HG02970 (cell line): ENCODE measurements at regions not wholly inside any gene's neighbourhood (a gene's known extent, or its start where the extent isn't known, plus 50 kb on each side); places are given as distances from the start of the nearest gene placed in this dataset.

Experiments
- ATAC-seq: cut with Tn5 transposase; IDR thresholded peaks from one replicate; pipeline ENCODE4 v1.9.1; 2021; ENCODE audit warnings: mild to moderate bottlenecking, moderate library complexity, moderate number of reproducible peaks; ENCODE audit not compliant: unreplicated experiment, low FRiP score

GRCh38 chr10:3528271-3528670, 256.7 kb downstream of the KLF6 start:
- no peak for ATAC-seq

DNA sequence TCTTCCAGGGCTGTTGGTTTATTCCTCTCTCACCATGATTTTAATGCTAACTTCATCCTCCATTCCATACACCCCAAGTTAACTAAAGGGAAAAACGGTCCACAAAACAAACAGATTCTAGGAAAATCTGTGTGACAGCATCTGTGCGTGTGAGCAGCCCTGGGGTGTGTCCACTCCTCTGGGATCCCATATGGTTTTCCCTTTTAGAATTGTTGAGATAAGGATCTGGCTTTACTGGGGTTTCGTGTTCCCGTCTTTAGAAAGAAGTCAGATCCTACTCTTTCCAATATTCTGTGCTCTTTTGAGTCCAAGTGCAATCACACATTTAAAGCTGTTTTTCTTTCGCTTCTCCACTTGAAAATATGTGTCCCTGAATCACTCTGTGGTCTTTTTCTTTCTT, 257.1 kb downstream of the KLF6 start:
- no peak for ATAC-seq

DNA sequence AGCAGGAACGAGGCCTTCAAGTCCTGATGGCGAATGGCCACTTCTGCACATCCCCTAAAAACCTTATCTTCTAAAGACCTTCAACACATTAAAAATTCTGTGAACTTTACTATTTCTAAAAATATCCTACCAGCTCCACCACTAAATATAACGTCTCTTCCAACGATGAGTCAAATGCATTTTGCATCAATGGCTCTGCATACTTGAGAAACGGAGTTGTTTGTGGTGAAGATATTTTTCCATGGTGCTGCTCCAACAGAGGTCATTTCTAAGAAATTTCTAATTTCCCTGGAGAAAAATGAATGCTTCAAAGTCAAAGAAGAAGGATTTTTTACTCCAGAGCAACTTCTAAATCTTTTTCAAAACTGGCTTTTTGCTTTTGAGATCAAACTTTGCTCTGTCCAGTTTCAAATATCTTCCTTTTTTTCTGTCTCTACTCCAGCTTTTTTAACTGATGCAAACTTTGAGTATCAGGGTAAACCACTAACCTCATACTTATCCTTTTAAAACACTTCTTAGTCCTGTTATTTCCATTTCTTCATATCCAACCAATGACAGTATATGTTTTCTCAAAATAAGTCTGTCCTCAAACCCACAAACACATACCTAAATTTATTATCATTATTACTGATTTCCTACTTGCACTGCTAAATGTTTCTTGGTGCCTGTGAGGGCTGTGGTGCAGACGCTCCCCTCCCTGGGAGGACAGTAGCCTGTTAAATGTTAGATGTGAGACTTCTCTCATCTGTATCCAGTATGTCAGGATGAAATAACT, 258.1 kb downstream of the KLF6 start:
- ATAC-seq: no peak

- no peak for ATAC-seq
These were observed 259.1 kb downstream of the KLF6 start for GRCh38 chr10:3525832-3526449.

DNA sequence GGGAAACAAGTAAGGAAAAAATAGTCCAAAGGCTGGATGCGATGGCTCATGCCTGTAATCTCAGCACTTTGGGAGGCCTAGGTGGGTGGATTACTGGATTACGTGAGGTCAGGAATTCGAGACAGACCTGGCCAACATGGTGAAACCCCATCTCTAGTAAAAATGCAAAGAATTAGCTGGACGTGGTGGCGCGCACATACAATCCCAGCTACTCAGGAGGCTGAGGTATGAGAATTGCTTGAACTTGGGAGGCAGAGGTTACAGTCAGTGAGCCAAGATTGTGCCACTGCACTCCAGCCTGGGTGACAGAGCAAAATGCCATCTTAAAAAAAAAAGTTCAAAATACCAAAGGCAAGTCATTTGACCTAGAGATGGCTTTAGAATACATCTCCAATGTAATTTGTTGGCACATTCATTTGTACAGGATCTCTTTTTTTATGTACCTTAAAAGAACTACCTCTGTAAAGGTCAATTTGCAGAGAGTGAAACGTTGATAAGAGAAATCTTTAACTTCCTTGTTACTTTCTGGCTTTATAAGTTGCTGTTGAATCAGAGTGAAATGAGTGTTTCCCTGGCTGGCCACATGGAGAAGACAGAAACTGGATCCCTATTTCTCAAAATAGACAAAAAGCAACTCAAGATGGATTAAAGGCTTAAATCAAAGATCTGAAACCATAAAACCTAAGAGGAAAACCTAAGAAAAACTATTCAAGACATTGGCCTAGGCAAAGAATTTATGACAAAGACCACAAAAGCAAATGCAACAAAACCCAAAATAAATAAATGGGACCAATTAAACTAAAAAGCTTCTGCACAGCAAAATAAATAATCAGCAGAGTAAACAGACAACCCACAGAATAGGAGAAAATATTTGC, 260.7 kb downstream of the KLF6 start:
- ATAC-seq: no peak

GRCh38 chr10:3523309-3524050, 261.5 kb downstream of the KLF6 start:
- ATAC-seq: no peak

DNA sequence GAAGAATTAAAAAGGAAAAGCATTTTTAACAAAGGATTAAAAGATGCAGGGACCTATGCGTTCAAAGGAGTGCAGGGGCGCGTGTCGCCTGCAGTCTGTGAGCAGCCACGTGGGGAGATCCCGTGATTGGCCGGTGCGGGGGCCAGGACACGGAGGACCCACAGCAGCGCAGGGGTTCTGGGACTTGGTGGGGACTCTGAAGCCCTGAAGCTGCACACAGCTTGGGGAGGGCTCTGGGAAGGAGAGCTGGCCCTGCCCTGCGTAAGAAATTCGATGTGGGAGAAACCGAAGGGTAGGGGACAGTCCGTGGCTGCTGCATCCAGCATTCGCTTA, 268.1 kb downstream of the KLF6 start:
- ATAC-seq: no peak

DNA sequence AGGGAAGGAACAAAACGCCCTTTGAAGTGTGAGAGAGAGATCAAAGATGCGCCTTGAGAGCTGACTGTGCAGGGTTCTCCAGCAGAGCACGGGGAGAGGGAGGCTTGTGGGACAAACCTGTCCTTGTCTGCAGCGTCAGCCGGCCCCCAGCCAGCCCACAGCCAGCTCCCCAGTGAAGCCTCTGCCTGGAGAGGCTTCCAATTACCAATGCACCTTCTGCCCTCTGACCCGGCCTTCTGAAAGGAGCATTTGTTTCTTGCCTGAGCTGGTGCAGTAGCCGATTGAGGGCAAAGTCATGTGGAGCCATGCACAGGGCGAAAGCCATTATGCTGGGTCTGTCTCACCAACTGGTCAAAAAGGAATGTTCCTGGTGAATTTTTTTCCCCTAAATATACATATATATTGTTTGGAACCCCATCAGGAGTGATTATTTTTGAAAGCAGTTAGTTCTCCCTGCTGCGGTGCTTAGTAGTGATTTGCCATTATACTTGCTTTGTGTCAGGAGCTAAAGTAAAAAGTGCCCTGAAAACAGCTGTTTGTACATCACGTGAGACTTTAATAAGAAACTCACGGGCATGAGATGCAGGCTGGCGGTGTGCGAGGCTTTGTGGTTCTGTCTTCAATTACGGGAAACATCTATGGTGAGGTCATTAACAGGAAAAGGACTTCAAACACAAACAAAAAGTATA, 268.6 kb downstream of the KLF6 start:
- ATAC-seq: no peak

- no peak for ATAC-seq
These were observed 270.3 kb downstream of the KLF6 start for GRCh38 chr10:3514691-3515090.

DNA sequence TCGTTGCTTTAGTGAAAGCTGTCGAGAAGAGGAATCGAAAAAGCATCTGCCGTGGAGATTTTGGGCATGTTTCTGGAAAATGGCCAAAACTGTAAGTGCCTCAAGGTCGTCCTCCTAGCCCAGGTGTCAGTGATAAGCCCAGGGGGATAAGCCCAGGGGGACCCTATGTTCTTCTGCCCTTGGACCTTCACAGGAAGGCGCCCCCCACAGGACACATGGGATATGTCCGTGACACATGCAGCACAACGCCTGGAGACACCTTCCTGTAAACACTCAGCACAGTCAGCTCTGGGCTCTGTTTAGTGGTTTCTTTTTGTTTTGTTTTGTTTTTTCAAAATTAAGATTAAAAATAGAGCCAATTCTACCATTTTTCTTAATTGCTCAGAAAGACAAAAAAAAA, 272.7 kb downstream of the KLF6 start:
- ATAC-seq: no peak

- no peak for ATAC-seq
These were observed 273.5 kb downstream of the KLF6 start for GRCh38 chr10:3511483-3511882.

GRCh38 chr10:3510741-3511140, 274.3 kb downstream of the KLF6 start:
- ATAC-seq: no peak

- no peak for ATAC-seq
These were observed 275.7 kb downstream of the KLF6 start for GRCh38 chr10:3509355-3509754.

GRCh38 chr10:3503299-3503698, 281.7 kb downstream of the KLF6 start:
- ATAC-seq: no peak

GRCh38 chr10:3502673-3503072, 282.3 kb downstream of the KLF6 start:
- ATAC-seq: no peak

GRCh38 chr10:3500408-3500856, 284.6 kb downstream of the KLF6 start:
- no peak for ATAC-seq

- no peak for ATAC-seq
These were observed 285.9 kb downstream of the KLF6 start for GRCh38 chr10:3499120-3499519.

GRCh38 chr10:3497581-3497980, 287.4 kb downstream of the KLF6 start:
- ATAC-seq: no peak

DNA sequence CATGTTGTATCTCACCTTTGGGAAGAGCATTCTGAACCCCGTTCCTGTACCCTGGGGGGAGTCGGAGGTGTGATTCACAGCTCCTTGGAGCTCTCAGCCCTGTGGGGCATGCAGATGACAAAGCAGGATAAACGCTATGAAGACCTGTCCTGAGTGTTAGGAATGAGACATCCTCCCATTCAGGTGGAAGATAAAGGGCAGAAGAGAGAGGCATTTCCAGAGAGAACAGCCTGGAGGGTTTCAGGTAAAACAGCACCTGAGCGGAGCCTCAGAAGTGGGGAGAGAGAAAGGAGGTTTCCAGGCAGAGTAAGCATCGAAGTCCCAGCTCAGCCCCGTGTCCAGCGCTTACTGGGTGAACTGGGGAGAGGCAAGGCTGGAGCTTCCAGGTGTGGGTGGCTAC, 288.9 kb downstream of the KLF6 start:
- no peak for ATAC-seq

GRCh38 chr10:3495281-3495680, 289.7 kb downstream of the KLF6 start:
- no peak for ATAC-seq
